SJCRH30 (cell line): ENCODE measurements at regions not wholly inside any gene's neighbourhood (a gene's known extent, or its start where the extent isn't known, plus 50 kb on each side); places are given as distances from the start of the nearest gene placed in this dataset.

ENCODE experiments used
- DNase-seq, 2 experiments: peaks; one replicate each; pipeline ENCODE4 v3.0.0-alpha.2; 2015 to 2020
- H3K27ac ChIP-seq: fragments of 250-450 bp; sonication (Bioruptor Pico); 2 replicates; pipeline ENCODE4 v1.5.1; 2020; ENCODE audit warnings: mild to moderate bottlenecking, moderate library complexity
- H3K27me3 ChIP-seq: fragments of 250-450 bp; sonication (Bioruptor Pico); 2 replicates; pipeline ENCODE4 v1.5.1; 2020; ENCODE audit warnings: mild to moderate bottlenecking, moderate library complexity
- H3K36me3 ChIP-seq: fragments of 250-450 bp; sonication (Bioruptor Pico); 2 replicates; pipeline ENCODE4 v1.5.1; 2020; ENCODE audit warnings: mild to moderate bottlenecking, moderate library complexity
- H3K4me1 ChIP-seq: fragments of 250-450 bp; sonication (Bioruptor Pico); 2 replicates; pipeline ENCODE4 v1.5.1; 2020; ENCODE audit warnings: mild to moderate bottlenecking, moderate library complexity
- H3K4me3 ChIP-seq: fragments of 250-450 bp; sonication (Bioruptor Pico); 2 replicates; pipeline ENCODE4 v1.5.1; 2020; ENCODE audit warnings: mild to moderate bottlenecking, moderate library complexity
- H3K9me3 ChIP-seq: fragments of 250-450 bp; sonication (Bioruptor Pico); replicated peaks from 2 replicates; pipeline ENCODE4 v1.5.1; 2020; ENCODE audit warnings: mild to moderate bottlenecking, moderate library complexity

GRCh38 chr12:67200386-67200785 lies 68.8 kb upstream of the CAND1 start:
- Histone ChIP-seq H3K4me3 (no peak overlapping the region), H3K4me1 (no peaks in the 10 kb centered on the region), H3K9me3 (no peaks in the 10 kb centered on the region), H3K27ac (no peak overlapping the region), H3K36me3 (no peaks in the 10 kb centered on the region), H3K27me3 (no peaks in the 10 kb centered on the region)
- no peak for DNase-seq

- Histone ChIP-seq H3K27ac (no peak overlapping the region), H3K36me3 (no peaks in the 10 kb centered on the region), H3K4me3 (no peak overlapping the region), H3K9me3 (no peaks in the 10 kb centered on the region), H3K27me3 (no peaks in the 10 kb centered on the region), H3K4me1 (no peaks in the 10 kb centered on the region)
- DNase-seq = no peak
Measured at GRCh38 chr12:67202011-67202677, 67.0 kb upstream of the CAND1 start.

GRCh38 chr12:67202678-67203012 lies 66.5 kb upstream of the CAND1 start:
- Histone ChIP-seq H3K4me3 (no peak overlapping the region), H3K27me3 (no peaks in the 10 kb centered on the region), H3K27ac (no peak overlapping the region), H3K9me3 (no peaks in the 10 kb centered on the region), H3K36me3 (no peaks in the 10 kb centered on the region), H3K4me1 (no peaks in the 10 kb centered on the region)
- DNase-seq = no peak

GRCh38 chr12:67208281-67209067 lies 60.7 kb upstream of the CAND1 start:
- Histone ChIP-seq H3K27ac (no peak overlapping the region), H3K27me3 (no peaks in the 10 kb centered on the region), H3K9me3 (no peaks in the 10 kb centered on the region), H3K4me1 (no peaks in the 10 kb centered on the region), H3K4me3 (no peak overlapping the region), H3K36me3 (no peaks in the 10 kb centered on the region)
- DNase-seq = no peak

- no peak for DNase-seq
- H3K9me3 ChIP-seq = no peaks in the 10 kb centered on the region
- no peaks in the 10 kb centered on the region for H3K27me3 ChIP-seq
- H3K4me3 ChIP-seq = no peak overlapping the region
- H3K4me1 ChIP-seq = no peaks in the 10 kb centered on the region
- H3K36me3 ChIP-seq = no peaks in the 10 kb centered on the region
- H3K27ac ChIP-seq = no peak overlapping the region
Measured at GRCh38 chr12:67211029-67211428, 58.1 kb upstream of the CAND1 start.

- Histone ChIP-seq H3K27ac (no peak overlapping the region), H3K27me3 (no peaks in the 10 kb centered on the region), H3K4me3 (no peak overlapping the region), H3K4me1 (no peaks in the 10 kb centered on the region), H3K9me3 (no peaks in the 10 kb centered on the region), H3K36me3 (no peaks in the 10 kb centered on the region)
- no peak for DNase-seq
Measured at GRCh38 chr12:67211494-67211893, 57.7 kb upstream of the CAND1 start.

- no peaks in the 10 kb centered on the region for H3K9me3 ChIP-seq
- no peak for DNase-seq
- H3K36me3 ChIP-seq = no peaks in the 10 kb centered on the region
- no peak overlapping the region for H3K27ac ChIP-seq
- H3K4me1 ChIP-seq = peaks cover 11% of the 10 kb centered on the region
- H3K4me3 ChIP-seq = no peak overlapping the region
- H3K27me3 ChIP-seq = no peaks in the 10 kb centered on the region
Measured at GRCh38 chr12:67217647-67218046, 51.5 kb upstream of the CAND1 start.
